ENCODE measurements at regions not wholly inside any gene's neighbourhood (a gene's known extent, or its start where the extent isn't known, plus 50 kb on each side); places are given as distances from the start of the nearest gene placed in this dataset.

DNA sequence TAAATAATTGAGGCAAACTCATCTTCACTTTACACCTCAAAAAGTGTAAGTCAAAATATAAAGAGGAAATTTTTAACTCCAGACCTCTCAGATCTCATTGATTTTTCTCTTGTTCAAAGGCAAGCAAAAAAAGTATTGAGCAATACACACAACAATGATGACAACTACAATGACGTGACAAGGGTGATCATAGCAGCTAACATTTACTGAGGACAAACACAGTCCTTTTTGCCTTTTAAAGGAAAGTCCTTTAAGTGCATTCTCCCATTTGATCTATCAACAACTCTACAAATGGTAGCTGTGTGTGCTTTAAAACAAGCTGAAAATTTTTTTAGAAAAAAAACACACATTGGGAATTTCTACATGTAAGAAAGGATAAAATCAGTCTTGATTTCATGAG lies 123.5 kb upstream of the CTAGE1 start:
- H3K27me3 ChIP-seq (ENCODE audit: low read depth), result no peaks in the 10 kb centered on the region
- H3K27ac ChIP-seq, result no peak overlapping the region
- H3K4me3 ChIP-seq, result no peak overlapping the region
- no peaks in the 10 kb centered on the region for H3K36me3 ChIP-seq
- no peak for ATAC-seq
- no peak for DNase-seq
- TF ChIP-seq, protein P1, sequence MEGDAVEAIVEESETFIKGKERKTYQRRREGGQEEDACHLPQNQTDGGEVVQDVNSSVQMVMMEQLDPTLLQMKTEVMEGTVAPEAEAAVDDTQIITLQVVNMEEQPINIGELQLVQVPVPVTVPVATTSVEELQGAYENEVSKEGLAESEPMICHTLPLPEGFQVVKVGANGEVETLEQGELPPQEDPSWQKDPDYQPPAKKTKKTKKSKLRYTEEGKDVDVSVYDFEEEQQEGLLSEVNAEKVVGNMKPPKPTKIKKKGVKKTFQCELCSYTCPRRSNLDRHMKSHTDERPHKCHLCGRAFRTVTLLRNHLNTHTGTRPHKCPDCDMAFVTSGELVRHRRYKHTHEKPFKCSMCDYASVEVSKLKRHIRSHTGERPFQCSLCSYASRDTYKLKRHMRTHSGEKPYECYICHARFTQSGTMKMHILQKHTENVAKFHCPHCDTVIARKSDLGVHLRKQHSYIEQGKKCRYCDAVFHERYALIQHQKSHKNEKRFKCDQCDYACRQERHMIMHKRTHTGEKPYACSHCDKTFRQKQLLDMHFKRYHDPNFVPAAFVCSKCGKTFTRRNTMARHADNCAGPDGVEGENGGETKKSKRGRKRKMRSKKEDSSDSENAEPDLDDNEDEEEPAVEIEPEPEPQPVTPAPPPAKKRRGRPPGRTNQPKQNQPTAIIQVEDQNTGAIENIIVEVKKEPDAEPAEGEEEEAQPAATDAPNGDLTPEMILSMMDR (IDR thresholded peaks at IDR 0.05), result no peak
- no peaks in the 10 kb centered on the region for H3K4me1 ChIP-seq
- intact Hi-C loops (cut with DNase I), result no loop called here
- no peaks in the 10 kb centered on the region for H3K9me3 ChIP-seq

DNA sequence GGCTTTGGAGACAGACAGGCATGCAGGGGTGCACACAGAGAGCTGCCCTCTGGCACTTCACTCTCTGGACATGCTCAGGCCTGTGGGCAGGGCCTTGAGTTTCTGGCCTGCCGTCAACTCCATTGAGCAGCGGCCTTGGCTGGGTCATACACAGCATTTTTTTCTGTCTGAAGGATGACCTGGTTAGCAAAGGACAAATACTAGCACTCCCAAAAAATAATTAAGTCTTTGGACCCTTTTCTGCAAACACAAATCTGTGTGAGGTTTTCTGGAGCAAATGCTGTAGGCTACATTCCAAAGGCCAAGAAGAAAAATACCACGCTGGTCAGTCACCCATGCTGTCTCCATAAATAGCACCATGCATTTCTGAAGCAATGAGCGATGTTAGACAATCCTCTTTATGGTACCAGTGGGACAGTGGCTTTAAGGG lies 124.7 kb upstream of the CTAGE1 start:
- no peaks in the 10 kb centered on the region for H3K9me3 ChIP-seq
- H3K4me1 ChIP-seq, result no peaks in the 10 kb centered on the region
- intact Hi-C loops (cut with DNase I), result no loop called here
- no peaks in the 10 kb centered on the region for H3K27me3 ChIP-seq (ENCODE audit: low read depth)
- no peak overlapping the region for H3K4me3 ChIP-seq
- H3K36me3 ChIP-seq, result no peaks in the 10 kb centered on the region
- ATAC-seq (peak; percentile 84 to 90), DNase-seq (peak; percentile 61)
- TF ChIP-seq, protein P1 (IDR thresholded peaks at IDR 0.05), result no peak
- H3K27ac ChIP-seq, result no peak overlapping the region

DNA sequence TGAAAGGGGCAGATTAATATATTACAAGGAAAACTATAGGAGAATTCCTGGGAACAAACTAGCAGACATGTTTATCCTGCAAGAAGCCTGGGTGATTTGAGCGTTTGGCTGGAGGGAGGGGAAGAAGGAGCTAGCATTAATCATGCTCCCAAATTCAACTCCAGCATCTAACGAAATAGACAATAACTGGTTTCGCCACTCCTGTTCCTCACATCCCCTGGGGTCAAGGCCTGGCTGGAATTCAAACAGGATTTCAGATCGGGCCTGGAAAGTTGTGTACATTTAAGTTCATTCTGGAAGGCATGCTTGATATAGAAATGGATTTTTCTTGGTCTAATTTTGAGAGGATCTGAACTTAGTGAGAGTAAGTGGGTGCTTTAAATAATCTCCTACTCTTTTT lies 126.1 kb upstream of the CTAGE1 start:
- no peaks in the 10 kb centered on the region for H3K4me1 ChIP-seq
- no peaks in the 10 kb centered on the region for H3K27me3 ChIP-seq (ENCODE audit: low read depth)
- ATAC-seq (no peak), DNase-seq (no peak)
- no peaks in the 10 kb centered on the region for H3K36me3 ChIP-seq
- TF ChIP-seq, protein P1 (IDR thresholded peaks at IDR 0.05), result no peak
- H3K9me3 ChIP-seq, result no peaks in the 10 kb centered on the region
- H3K27ac ChIP-seq, result no peak overlapping the region
- H3K4me3 ChIP-seq, result no peak overlapping the region
- intact Hi-C loops (cut with DNase I), result no loop called here

DNA sequence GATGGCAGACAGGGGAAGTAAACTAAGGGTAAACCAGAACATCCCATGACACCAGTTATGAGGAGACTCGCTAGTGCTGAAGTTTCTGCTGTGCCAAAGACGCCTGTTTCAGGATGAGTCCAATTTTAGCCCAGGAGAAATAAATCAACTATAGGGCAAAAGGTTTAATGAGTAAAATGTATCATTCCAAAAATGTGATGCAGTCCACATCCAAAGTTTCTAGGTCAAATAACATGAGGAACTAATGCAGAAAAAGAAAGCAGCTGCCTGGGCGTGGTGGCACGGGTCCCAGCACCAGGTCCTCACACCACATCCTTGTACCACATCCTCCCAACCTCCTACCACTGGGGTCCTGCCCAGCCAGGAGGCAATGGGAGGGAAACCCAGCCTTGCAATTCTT lies 126.9 kb upstream of the CTAGE1 start:
- H3K9me3 ChIP-seq, result no peaks in the 10 kb centered on the region
- intact Hi-C loops (cut with DNase I), result no loop called here
- H3K27me3 ChIP-seq (ENCODE audit: low read depth), result no peaks in the 10 kb centered on the region
- ATAC-seq (no peak), DNase-seq (no peak)
- TF ChIP-seq, protein P1 (IDR thresholded peaks at IDR 0.05), result no peak
- H3K4me1 ChIP-seq, result no peaks in the 10 kb centered on the region
- no peak overlapping the region for H3K27ac ChIP-seq
- no peaks in the 10 kb centered on the region for H3K36me3 ChIP-seq
- H3K4me3 ChIP-seq, result no peak overlapping the region

GRCh38 chr18:22545066-22545760 lies 127.5 kb upstream of the CTAGE1 start:
- Histone ChIP-seq H3K27me3 (ENCODE audit: low read depth) (no peaks in the 10 kb centered on the region), H3K4me1 (no peaks in the 10 kb centered on the region), H3K9me3 (no peaks in the 10 kb centered on the region), H3K4me3 (no peak overlapping the region), H3K36me3 (no peaks in the 10 kb centered on the region), H3K27ac (no peak overlapping the region)
- ATAC-seq (no peak), DNase-seq (no peak)
- TF ChIP-seq, protein P1 (IDR thresholded peaks at IDR 0.05), result no peak
- intact Hi-C loops (cut with DNase I), result no loop called here
